H1 (cell line): ENCODE measurements at regions not wholly inside any gene's neighbourhood (a gene's known extent, or its start where the extent isn't known, plus 50 kb on each side); places are given as distances from the start of the nearest gene placed in this dataset.

Experiments used
- CREB1 ChIP-seq: IDR thresholded peaks from 2 replicates; pipeline ENCODE4 v1.6.1; 2012; ENCODE audit warnings: inconsistent platforms
- KDM4A ChIP-seq: IDR thresholded peaks from one replicate; pipeline ENCODE4 v1.7.1; 2012; ENCODE audit warnings: low read depth, mild to moderate bottlenecking, moderate library complexity, low read length, inconsistent platforms; ENCODE audit not compliant: severe bottlenecking
- SIX5 ChIP-seq: IDR thresholded peaks from 2 replicates; pipeline ENCODE4 v1.6.1; 2011; ENCODE audit warnings: mild to moderate bottlenecking, low read depth, low read length

DNA sequence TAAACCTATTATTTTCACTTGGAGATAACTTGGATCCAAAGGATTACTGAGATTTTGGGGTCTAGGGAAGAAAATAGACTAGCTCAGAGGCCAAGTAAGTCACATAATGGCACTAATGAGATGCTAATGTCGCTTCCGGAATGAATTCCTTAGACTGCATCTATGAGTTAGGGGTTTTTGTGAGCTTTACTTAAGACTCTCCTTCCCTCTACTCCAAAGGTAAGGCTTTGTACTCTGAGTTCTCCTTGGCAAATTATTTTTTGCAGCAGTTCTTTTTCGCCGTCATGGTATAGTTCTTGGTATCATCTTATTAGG lies 143.9 kb upstream of the KLF14 start (continued):
- TF ChIP-seq KDM4A (no peak), CREB1 (no peak), SIX5 (no peak)
